Activated gamma-delta T cell (primary cell): ENCODE measurements at regions not wholly inside any gene's neighbourhood (a gene's known extent, or its start where the extent isn't known, plus 50 kb on each side); places are given as distances from the start of the nearest gene placed in this dataset.

Experiments used
- DNase-seq: peaks from one replicate; lab custom pipeline; 2025; lab: John Stamatoyannopoulos, UW

GRCh38 chr11:45473341-45473895, 187.3 kb upstream of the SYT13 start:
- no peak for DNase-seq

DNA sequence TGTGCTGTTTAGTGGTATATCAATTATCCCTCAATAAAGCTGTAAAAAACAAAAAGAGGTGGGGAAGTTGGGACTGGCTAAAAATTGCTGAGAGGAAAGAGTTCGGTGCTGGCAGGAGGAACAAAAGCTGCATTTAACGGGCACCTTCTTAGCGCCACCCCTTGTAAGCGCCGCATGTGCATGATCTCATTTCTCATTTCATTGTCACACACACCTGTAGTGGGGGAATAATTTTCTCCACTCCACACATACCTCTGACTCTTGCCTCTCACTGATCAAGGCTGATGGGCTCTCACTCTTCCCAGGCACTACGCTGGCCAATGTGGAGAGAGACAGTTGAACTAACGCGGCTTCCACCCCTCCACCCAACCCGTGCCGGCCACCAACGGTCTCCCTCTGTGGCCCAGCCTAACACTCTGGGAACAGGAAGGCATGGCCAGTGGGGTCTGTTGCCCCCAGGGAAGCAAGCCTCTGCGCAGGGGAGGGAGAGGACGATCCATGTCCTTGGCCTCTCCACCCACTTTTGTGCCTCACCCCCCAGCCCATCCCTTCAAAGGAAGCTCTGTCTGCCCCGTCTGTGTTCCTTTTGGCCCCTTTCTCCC, 186.7 kb upstream of the SYT13 start:
- DNase-seq: no peak

- DNase-seq: no peak
These were observed 185.1 kb upstream of the SYT13 start for GRCh38 chr11:45471266-45471665.

DNA sequence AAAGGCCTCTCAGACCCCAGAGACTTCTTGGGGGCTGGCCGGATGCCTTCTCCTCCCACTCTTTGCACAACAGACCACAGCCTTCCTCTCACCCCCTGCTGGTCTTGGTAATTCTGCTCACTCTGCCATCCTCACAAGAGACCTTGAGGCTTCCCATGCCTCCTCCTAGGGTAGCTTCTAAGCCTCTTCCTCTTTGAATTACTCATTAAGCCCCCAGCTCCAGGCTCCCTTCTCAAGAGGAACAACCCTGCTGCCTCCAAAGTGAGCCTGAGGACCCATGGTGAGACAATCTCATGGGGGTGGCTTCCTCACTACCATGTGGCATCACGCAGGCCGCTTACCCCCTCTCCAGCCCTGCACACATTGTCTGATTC, 184.6 kb upstream of the SYT13 start:
- no peak for DNase-seq

- no peak for DNase-seq
These were observed 184.1 kb upstream of the SYT13 start for GRCh38 chr11:45470151-45470793.

GRCh38 chr11:45468267-45468856, 182.2 kb upstream of the SYT13 start:
- no peak for DNase-seq

DNA sequence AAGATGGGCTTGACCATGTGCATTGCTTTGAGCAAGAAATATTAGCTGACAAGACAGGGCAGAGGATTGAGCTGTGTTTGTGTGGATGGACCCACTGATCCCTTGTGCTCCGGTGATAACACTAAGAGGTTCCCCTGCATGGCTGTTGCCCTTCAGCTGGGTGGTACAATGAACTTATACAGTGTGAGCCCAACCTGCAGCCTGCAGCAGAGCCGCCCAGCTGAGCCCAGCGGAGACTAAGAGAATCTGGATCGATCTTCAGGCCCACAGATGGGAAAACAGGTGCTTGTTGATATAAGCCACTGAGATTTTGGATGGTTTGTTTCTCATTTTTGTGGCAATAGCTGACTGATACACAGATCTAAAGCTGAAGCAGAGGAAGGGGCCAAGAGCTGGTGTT, 177.4 kb upstream of the SYT13 start:
- DNase-seq: no peak

- no peak for DNase-seq
These were observed 175.4 kb upstream of the SYT13 start for GRCh38 chr11:45461514-45461913.

DNA sequence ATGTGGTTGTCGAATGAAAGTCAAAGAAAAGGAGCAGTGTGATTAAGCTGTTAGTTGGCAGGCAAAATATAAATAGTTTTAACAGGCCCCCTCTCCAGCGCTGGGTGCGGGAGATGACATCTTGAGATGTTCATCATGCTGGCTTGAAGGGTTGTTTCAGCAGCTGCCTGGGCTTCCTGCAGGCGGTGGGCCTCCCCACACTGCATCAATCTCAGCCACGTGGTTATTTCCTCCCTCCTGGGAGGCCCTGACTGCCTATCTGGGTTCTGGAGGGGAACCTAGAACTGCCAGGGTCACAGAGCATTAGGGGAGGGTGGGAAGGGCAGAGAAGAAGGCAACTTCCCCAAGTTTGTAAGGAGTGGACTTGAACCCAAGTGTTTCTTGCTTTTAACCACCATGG, 173.3 kb upstream of the SYT13 start:
- DNase-seq: no peak

- no peak for DNase-seq
These were observed 172.1 kb upstream of the SYT13 start for GRCh38 chr11:45458269-45458668.

GRCh38 chr11:45457649-45458048, 171.5 kb upstream of the SYT13 start:
- DNase-seq: no peak

DNA sequence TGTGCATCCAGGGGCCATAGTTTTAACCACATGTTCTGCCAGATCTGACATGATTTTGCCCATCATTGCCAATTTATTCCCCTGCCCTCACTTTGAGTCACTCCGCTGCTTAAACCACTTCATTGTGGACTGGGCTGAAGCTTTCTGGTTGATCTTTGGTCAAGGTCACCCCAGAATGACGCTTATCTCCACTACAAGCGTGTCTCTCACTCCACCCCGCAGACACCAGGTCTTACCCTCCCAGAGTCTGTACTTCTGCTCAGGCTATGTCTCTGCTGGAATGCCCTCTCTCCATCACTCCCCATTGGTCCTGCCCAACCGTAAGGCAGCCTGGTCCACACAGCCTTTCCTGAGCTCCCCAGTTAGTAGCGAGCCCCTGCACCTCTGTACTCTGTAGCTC, 170.5 kb upstream of the SYT13 start:
- DNase-seq: no peak

- no peak for DNase-seq
These were observed 169.4 kb upstream of the SYT13 start for GRCh38 chr11:45455536-45455935.

GRCh38 chr11:45454917-45455401, 168.8 kb upstream of the SYT13 start:
- no peak for DNase-seq

DNA sequence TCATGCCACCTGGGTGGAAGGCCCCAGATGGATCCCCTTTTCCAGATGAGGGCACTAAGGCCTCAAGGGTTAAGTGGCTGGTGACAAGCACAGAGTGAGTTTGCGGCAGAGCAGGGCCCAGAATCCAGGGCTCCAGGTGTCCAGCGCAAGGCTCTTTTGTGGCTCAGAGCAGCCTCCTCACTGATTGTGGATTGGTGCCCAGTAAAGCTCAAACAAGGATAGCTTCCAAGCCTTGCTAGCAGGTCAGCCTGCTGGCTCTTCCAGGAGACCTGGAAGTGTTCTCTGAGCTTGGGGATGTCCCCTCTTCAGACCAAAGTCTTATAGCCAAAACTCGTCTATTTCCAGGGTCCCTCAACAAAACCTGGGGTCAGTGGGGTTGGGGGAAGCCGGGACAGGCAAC, 167.6 kb upstream of the SYT13 start:
- DNase-seq: no peak

DNA sequence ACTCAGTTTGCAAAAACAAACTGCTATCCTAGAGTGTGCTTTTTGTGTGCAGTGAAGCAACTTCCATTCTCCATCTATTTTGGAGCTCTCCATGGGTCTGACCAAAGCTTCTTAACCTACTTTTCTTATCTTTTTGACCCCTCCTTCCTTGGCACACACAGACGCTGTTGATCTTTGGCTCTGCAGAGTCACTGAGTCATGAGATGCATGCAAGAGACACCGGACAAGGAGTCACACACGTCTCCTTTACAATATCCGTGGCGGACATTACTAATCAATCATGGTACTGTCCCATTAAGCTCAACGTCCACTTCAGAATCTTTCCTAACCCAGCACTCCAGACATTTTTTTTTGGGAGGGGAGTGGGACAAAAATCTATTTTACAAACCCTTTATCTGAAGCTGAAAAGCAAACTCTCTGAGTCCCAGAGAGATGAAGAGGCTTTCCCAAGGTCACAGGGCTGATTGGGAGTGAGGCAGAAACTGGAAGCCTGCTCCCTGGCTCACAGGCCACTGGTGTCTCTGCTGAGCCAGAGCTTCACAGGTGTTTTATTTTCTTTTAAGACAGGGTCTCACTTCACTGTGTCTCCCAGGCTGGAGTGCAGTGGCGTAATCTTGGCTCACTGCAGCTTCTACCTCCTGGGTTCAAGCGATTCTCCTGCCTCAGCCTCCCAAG, 165.8 kb upstream of the SYT13 start:
- no peak for DNase-seq

GRCh38 chr11:45450189-45450588, 164.0 kb upstream of the SYT13 start:
- DNase-seq: no peak

GRCh38 chr11:45449036-45449601, 163.0 kb upstream of the SYT13 start:
- DNase-seq: no peak

GRCh38 chr11:45448561-45448960, 162.4 kb upstream of the SYT13 start:
- DNase-seq: no peak

- no peak for DNase-seq
These were observed 160.9 kb upstream of the SYT13 start for GRCh38 chr11:45446998-45447397.

- no peak for DNase-seq
These were observed 160.3 kb upstream of the SYT13 start for GRCh38 chr11:45446434-45446833.

DNA sequence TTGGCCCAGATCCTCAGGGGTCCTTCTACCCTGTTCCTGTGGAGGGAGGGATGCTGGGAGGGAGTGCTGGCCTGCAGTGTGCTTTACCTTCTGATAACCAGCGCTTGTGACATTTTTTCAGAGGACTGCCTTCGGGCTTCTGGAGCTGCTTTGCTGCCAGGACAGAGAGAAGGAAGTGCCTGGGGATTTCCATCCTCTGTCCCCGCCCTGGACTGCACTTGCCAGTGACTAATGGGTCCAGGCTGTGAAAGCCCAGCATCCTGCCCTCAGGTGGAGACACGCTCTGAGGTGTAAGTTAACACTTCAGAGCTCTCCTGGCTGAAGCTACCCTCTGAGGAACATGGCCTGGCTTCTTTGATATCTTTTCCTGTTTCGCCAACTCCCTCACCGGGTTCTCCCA, 158.7 kb upstream of the SYT13 start:
- DNase-seq: no peak
